ENCODE measurements at regions not wholly inside any gene's neighbourhood (a gene's known extent, or its start where the extent isn't known, plus 50 kb on each side); places are given as distances from the start of the nearest gene placed in this dataset.

GRCh38 chr16:50469744-50470321 is 78.4 kb upstream of the NKD1 start:
- CTCF ChIA-PET: no interaction called here
- H3K4me3 ChIP-seq: no peak overlapping the region
- H3K4me1 ChIP-seq: 0 out of 3 replicates have a peak, but pooled peaks cover 6% of the 10 kb centered on the region
- no peak overlapping the region for H3K27ac ChIP-seq
- POLR2A ChIA-PET: no interaction called here
- DNase-seq (ENCODE audit: low read depth in 1 of 2, low spot score in 1 of 2) (no peak), ATAC-seq (no peak), FAIRE-seq (no peak)
- no peak overlapping the region for H3K4me2 ChIP-seq
- H3K9me3 ChIP-seq: peaks cover 8% of the 10 kb centered on the region; the same call in 1 of the 3 replicates
- WGBS (ENCODE audit: missing lambda C conversion rate): 58% methylated on average over 18 of the region's 18 CpGs
- TF ChIP-seq JUN (IDR thresholded peaks at IDR 0.05) (no peak), TFCP2L1 (CRISPR knock-in tag; IDR thresholded peaks at IDR 0.05) (no peak), CEBPB (IDR thresholded peaks at IDR 0.05) (no peak), ESRRA (IDR thresholded peaks at IDR 0.05; ENCODE audit: borderline replicate concordance, low read length) (no peak), SREBF2 (IDR thresholded peaks at IDR 0.05) (no peak), MAX (IDR thresholded peaks at IDR 0.05) (no peak), FOSB (CRISPR knock-in tag; IDR thresholded peaks at IDR 0.05) (no peak), NR3C1 (IDR thresholded peaks at IDR 0.05) (no peak), MAFK (IDR thresholded peaks at IDR 0.05; ENCODE audit: partially characterized antibody) (no peak), E2F6 (IDR thresholded peaks at IDR 0.05; ENCODE audit: borderline replicate concordance, low read depth) (no peak), EP300 (IDR thresholded peaks at IDR 0.05) (no peak), POLR2A (IDR thresholded peaks at IDR 0.05; ENCODE audit: low read length) (no peak), ELK1 (IDR thresholded peaks at IDR 0.05; ENCODE audit: low read depth, low read length) (no peak), RFX5 (IDR thresholded peaks at IDR 0.05) (no peak)
- TF ChIP-seq, protein P1, sequence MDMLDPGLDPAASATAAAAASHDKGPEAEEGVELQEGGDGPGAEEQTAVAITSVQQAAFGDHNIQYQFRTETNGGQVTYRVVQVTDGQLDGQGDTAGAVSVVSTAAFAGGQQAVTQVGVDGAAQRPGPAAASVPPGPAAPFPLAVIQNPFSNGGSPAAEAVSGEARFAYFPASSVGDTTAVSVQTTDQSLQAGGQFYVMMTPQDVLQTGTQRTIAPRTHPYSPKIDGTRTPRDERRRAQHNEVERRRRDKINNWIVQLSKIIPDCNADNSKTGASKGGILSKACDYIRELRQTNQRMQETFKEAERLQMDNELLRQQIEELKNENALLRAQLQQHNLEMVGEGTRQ (IDR thresholded peaks at IDR 0.05): no peak
- TF ChIP-seq, protein P2, sequence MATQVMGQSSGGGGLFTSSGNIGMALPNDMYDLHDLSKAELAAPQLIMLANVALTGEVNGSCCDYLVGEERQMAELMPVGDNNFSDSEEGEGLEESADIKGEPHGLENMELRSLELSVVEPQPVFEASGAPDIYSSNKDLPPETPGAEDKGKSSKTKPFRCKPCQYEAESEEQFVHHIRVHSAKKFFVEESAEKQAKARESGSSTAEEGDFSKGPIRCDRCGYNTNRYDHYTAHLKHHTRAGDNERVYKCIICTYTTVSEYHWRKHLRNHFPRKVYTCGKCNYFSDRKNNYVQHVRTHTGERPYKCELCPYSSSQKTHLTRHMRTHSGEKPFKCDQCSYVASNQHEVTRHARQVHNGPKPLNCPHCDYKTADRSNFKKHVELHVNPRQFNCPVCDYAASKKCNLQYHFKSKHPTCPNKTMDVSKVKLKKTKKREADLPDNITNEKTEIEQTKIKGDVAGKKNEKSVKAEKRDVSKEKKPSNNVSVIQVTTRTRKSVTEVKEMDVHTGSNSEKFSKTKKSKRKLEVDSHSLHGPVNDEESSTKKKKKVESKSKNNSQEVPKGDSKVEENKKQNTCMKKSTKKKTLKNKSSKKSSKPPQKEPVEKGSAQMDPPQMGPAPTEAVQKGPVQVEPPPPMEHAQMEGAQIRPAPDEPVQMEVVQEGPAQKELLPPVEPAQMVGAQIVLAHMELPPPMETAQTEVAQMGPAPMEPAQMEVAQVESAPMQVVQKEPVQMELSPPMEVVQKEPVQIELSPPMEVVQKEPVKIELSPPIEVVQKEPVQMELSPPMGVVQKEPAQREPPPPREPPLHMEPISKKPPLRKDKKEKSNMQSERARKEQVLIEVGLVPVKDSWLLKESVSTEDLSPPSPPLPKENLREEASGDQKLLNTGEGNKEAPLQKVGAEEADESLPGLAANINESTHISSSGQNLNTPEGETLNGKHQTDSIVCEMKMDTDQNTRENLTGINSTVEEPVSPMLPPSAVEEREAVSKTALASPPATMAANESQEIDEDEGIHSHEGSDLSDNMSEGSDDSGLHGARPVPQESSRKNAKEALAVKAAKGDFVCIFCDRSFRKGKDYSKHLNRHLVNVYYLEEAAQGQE (IDR thresholded peaks at IDR 0.05): no peak

- WGBS (ENCODE audit: missing lambda C conversion rate): 50% methylated on average over 2 of the region's 2 CpGs
- DNase-seq (ENCODE audit: low read depth in 1 of 2, low spot score in 1 of 2): no peak
- H3K27ac ChIP-seq: no peak overlapping the region
- POLR2A ChIA-PET: no interaction called here
- no peak for ATAC-seq
- no peak for TF ChIP-seq HOXA7 (CRISPR knock-in tag; IDR thresholded peaks at IDR 0.05)
- TF ChIP-seq ZC3H11A (IDR thresholded peaks at IDR 0.05): no peak
- TF ChIP-seq PBX3 (IDR thresholded peaks at IDR 0.05): no peak
- no peak for TF ChIP-seq EP300 (IDR thresholded peaks at IDR 0.05)
- TF ChIP-seq HDAC2 (IDR thresholded peaks at IDR 0.05): no peak
- TF ChIP-seq SREBF2 (IDR thresholded peaks at IDR 0.05): no peak
- no peak for TF ChIP-seq ELK1 (IDR thresholded peaks at IDR 0.05; ENCODE audit: low read depth, low read length)
- TF ChIP-seq TFCP2L1 (CRISPR knock-in tag; IDR thresholded peaks at IDR 0.05): no peak
- TF ChIP-seq, protein P3, sequence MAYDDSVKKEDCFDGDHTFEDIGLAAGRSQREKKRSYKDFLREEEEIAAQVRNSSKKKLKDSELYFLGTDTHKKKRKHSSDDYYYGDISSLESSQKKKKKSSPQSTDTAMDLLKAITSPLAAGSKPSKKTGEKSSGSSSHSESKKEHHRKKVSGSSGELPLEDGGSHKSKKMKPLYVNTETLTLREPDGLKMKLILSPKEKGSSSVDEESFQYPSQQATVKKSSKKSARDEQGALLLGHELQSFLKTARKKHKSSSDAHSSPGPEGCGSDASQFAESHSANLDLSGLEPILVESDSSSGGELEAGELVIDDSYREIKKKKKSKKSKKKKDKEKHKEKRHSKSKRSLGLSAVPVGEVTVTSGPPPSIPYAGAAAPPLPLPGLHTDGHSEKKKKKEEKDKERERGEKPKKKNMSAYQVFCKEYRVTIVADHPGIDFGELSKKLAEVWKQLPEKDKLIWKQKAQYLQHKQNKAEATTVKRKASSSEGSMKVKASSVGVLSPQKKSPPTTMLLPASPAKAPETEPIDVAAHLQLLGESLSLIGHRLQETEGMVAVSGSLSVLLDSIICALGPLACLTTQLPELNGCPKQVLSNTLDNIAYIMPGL (CRISPR knock-in tag; IDR thresholded peaks at IDR 0.05; ENCODE audit: borderline replicate concordance): no peak
- TF ChIP-seq SMC3 (IDR thresholded peaks at IDR 0.05): no peak
- TF ChIP-seq HEYL (CRISPR knock-in tag; IDR thresholded peaks at IDR 0.05): no peak
- no peak for TF ChIP-seq MAFK (IDR thresholded peaks at IDR 0.05; ENCODE audit: partially characterized antibody)
- TF ChIP-seq ZFP36 (IDR thresholded peaks at IDR 0.05; ENCODE audit: borderline replicate concordance, partially characterized antibody): no peak
- TF ChIP-seq PHF8 (IDR thresholded peaks at IDR 0.05; ENCODE audit: borderline replicate concordance, low read depth): no peak
- CTCF ChIA-PET: no interaction called here
- H3K4me1 ChIP-seq: 0 out of 3 replicates have a peak, but pooled peaks cover 5% of the 10 kb centered on the region
- no peak for FAIRE-seq
- H3K9me3 ChIP-seq: peaks cover 8% of the 10 kb centered on the region; the same call in 1 of the 3 replicates
- no peak overlapping the region for H3K4me2 ChIP-seq
- H3K4me3 ChIP-seq: no peak overlapping the region
Measured at GRCh38 chr16:50469121-50469743, 79.0 kb upstream of the NKD1 start.
